H1 (cell line): ENCODE measurements at regions not wholly inside any gene's neighbourhood (a gene's known extent, or its start where the extent isn't known, plus 50 kb on each side); places are given as distances from the start of the nearest gene placed in this dataset.

Experiments used
- CTCF ChIA-PET: fragments of 300-600 bp; sonication (Branson Sonifier 250); formaldehyde crosslinking; loops from one replicate; lab custom pipeline; 2021; ENCODE audit not compliant: partially characterized antibody; lab: Charles Lee
- POLR2A ChIA-PET: fragments of 300-600 bp; sonication (Branson Sonifier 250); formaldehyde crosslinking; loops from one replicate; lab custom pipeline; 2021; ENCODE audit warnings: inconsistent platforms; ENCODE audit not compliant: partially characterized antibody; lab: Charles Lee
- DNase-seq, 2 experiments: peaks; one replicate each; pipeline versions ENCODE4 v3.0.0 to v3.0.0-alpha.2; 2010 to 2022; ENCODE audit warnings: low spot score in 2 of 2, low read depth in 1 of 2, mixed read lengths in 1 of 2
- FAIRE-seq: peaks from 2 replicates; lab custom pipeline; 2011; peaks lifted over from hg19 to GRCh38; lab: Jason Lieb, UNC
- H2AFZ ChIP-seq: 2 replicates; pipeline ENCODE4 v1.8.1; 2012; ENCODE audit warnings: low read length, inconsistent platforms
- H2AK5ac ChIP-seq: 2 replicates; pipeline ENCODE4 v1.6.1; 2013; ENCODE audit warnings: low read depth, low read length
- H2BK120ac ChIP-seq: replicated peaks from 2 replicates; pipeline ENCODE3; 2013; ENCODE audit warnings: low read depth, low read length, inconsistent platforms
- H2BK12ac ChIP-seq: 2 replicates; pipeline ENCODE4 v1.6.1; 2013; ENCODE audit warnings: low read depth, low read length
- H2BK15ac ChIP-seq: 2 replicates; pipeline ENCODE4 v1.6.1; 2013; ENCODE audit warnings: low read length
- H2BK20ac ChIP-seq: 2 replicates; pipeline ENCODE4 v1.6.1; 2013; ENCODE audit warnings: low read length
- H2BK5ac ChIP-seq: 2 replicates; pipeline ENCODE4 v1.6.1; 2013; ENCODE audit warnings: low read depth, low read length
- H3K14ac ChIP-seq: 2 replicates; pipeline ENCODE4 v1.6.1; 2013; ENCODE audit warnings: inconsistent platforms; ENCODE audit not compliant: insufficient read length
- H3K18ac ChIP-seq: 2 replicates; pipeline ENCODE4 v1.6.1; 2013; ENCODE audit warnings: low read length; ENCODE audit errors: extremely low read depth
- H3K23ac ChIP-seq: 2 replicates; pipeline ENCODE4 v1.6.1; 2013; ENCODE audit warnings: inconsistent platforms; ENCODE audit not compliant: insufficient read length
- H3K23me2 ChIP-seq: 2 replicates; pipeline ENCODE4 v1.6.1; 2013; ENCODE audit warnings: low read depth, low read length
- H3K27ac ChIP-seq: 2 replicates; pipeline ENCODE4 v1.6.1; 2011; ENCODE audit warnings: low read depth, low read length, inconsistent platforms
- H3K27me3 ChIP-seq, 4 experiments: replicated peaks in 1 of 4; 1 replicate in 1 of 4; 2 replicates in 3 of 4; pipeline versions ENCODE4 v1.6.1 to v1.8.1; 2011 to 2013; ENCODE audit warnings: low read length in 3 of 4, mild to moderate bottlenecking in 3 of 4, inconsistent platforms in 2 of 4, mixed read lengths in 2 of 4, moderate library complexity in 1 of 4; ENCODE audit not compliant: control insufficient read depth in 3 of 4, insufficient read depth in 3 of 4; ENCODE audit errors: extremely low read depth in 1 of 4
- H3K36me3 ChIP-seq, 4 experiments: 2 replicates each; pipeline versions ENCODE4 v1.6.1 to v1.8.1; 2011 to 2013; ENCODE audit warnings: mild to moderate bottlenecking in 4 of 4, low read length in 3 of 4, moderate library complexity in 2 of 4, control low read depth in 1 of 4, inconsistent platforms in 1 of 4; ENCODE audit not compliant: insufficient read depth in 4 of 4, control insufficient read depth in 2 of 4
- H3K4ac ChIP-seq: replicated peaks from 2 replicates; pipeline ENCODE3; 2013; ENCODE audit warnings: low read length, low read depth, mixed read lengths, inconsistent platforms; ENCODE audit not compliant: insufficient read length
- H3K4me1 ChIP-seq, 4 experiments: replicated peaks in 1 of 4; 1 replicate in 1 of 4; 2 replicates in 3 of 4; pipeline versions ENCODE4 v1.6.1 to v1.8.1; 2011 to 2013; ENCODE audit warnings: low read length in 3 of 4, inconsistent platforms in 2 of 4, mixed read lengths in 1 of 4; ENCODE audit not compliant: insufficient read depth in 4 of 4, control insufficient read depth in 3 of 4
- H3K4me2 ChIP-seq, 2 experiments: 2 replicates each; pipeline versions ENCODE4 v1.6.1 to v1.8.1; 2011 to 2013; ENCODE audit warnings: low read depth in 2 of 2, low read length in 2 of 2, control low read depth in 1 of 2, inconsistent platforms in 1 of 2, mild to moderate bottlenecking in 1 of 2; ENCODE audit not compliant: insufficient read depth in 1 of 2
- H3K4me3 ChIP-seq, 4 experiments: fragments of 200-600, 300-600 bp in 1 of 4; sonication (generic), shearing (Covaris generic), sonication (Bioruptor Twin) in 1 of 4; 2 replicates each; pipeline versions ENCODE4 v1.5.1 to v1.8.1; 2011 to 2016; ENCODE audit warnings: low read length in 4 of 4, low read depth in 3 of 4, control low read depth in 2 of 4, inconsistent platforms in 2 of 4, mild to moderate bottlenecking in 2 of 4, mixed read lengths in 1 of 4, moderate library complexity in 1 of 4; ENCODE audit not compliant: insufficient read depth in 2 of 4; ENCODE audit errors: extremely low read depth in 1 of 4
- H3K56ac ChIP-seq: replicated peaks from 2 replicates; pipeline ENCODE3; 2013; ENCODE audit warnings: low read depth, mild to moderate bottlenecking, mixed read lengths, low read length, inconsistent platforms; ENCODE audit not compliant: insufficient read length
- H3K79me1 ChIP-seq: 2 replicates; pipeline ENCODE4 v1.6.1; 2013; ENCODE audit warnings: low read depth, low read length, control low read depth
- H3K79me2 ChIP-seq, 2 experiments: 2 replicates each; pipeline versions ENCODE4 v1.6.1 to v1.8.1; 2012 to 2013; ENCODE audit warnings: low read length in 2 of 2, mild to moderate bottlenecking in 2 of 2, inconsistent platforms in 1 of 2; ENCODE audit not compliant: insufficient read depth in 2 of 2, control insufficient read depth in 1 of 2
- H3K9ac ChIP-seq, 4 experiments: replicated peaks in 1 of 4; 1 replicate in 1 of 4; 2 replicates in 3 of 4; pipeline versions ENCODE4 v1.6.1 to v1.8.1; 2011 to 2013; ENCODE audit warnings: low read depth in 3 of 4, low read length in 3 of 4, control low read depth in 2 of 4, mild to moderate bottlenecking in 2 of 4, moderate library complexity in 2 of 4, inconsistent platforms in 1 of 4; ENCODE audit errors: extremely low read depth in 1 of 4
- H3K9me3 ChIP-seq, 2 experiments: 2 replicates each; pipeline versions ENCODE4 v1.6.1 to v1.8.1; 2012 to 2013; ENCODE audit warnings: mild to moderate bottlenecking in 2 of 2, moderate library complexity in 2 of 2, control low read depth in 1 of 2, inconsistent platforms in 1 of 2, low read depth in 1 of 2, low read length in 1 of 2, mixed read lengths in 1 of 2; ENCODE audit not compliant: insufficient read depth in 2 of 2
- H4K20me1 ChIP-seq, 2 experiments: replicated peaks in 1 of 2; 2 replicates each; pipeline versions ENCODE3 to v1.8.1; 2011 to 2013; ENCODE audit warnings: inconsistent platforms in 2 of 2, low read length in 2 of 2, mild to moderate bottlenecking in 1 of 2; ENCODE audit not compliant: insufficient read depth in 2 of 2, control insufficient read depth in 1 of 2
- H4K5ac ChIP-seq: 2 replicates; pipeline ENCODE4 v1.6.1; 2013; ENCODE audit warnings: low read length, low read depth, mixed read lengths, inconsistent platforms; ENCODE audit not compliant: insufficient read length
- H4K8ac ChIP-seq: 2 replicates; pipeline ENCODE4 v1.8.0; 2013; ENCODE audit warnings: mild to moderate bottlenecking, moderate library complexity, low read length, inconsistent platforms; ENCODE audit not compliant: insufficient read depth; ENCODE audit errors: extremely low read depth
- H4K91ac ChIP-seq: replicated peaks from 2 replicates; pipeline ENCODE3; 2013; ENCODE audit warnings: low read length, mixed read lengths, inconsistent platforms; ENCODE audit not compliant: insufficient read length
- CBX8 ChIP-seq: fragments of 300-800, 300-1000 bp; sonication (generic); IDR thresholded peaks from 2 replicates; pipeline ENCODE4 v1.7.1; 2016; ENCODE audit warnings: low read depth, low read length, borderline replicate concordance
- CEBPB ChIP-seq: IDR thresholded peaks from 2 replicates; pipeline ENCODE4 v1.6.1; 2012; ENCODE audit warnings: low read depth, low read length
- EP300 ChIP-seq, 2 experiments: IDR thresholded peaks; 1 replicate in 1 of 2; 2 replicates in 1 of 2; pipeline ENCODE4 v1.6.1; 2011 to 2012; ENCODE audit warnings: low read depth in 2 of 2, low read length in 2 of 2, mild to moderate bottlenecking in 2 of 2, borderline replicate concordance in 1 of 2, inconsistent platforms in 1 of 2, moderate library complexity in 1 of 2
- GABPA ChIP-seq: IDR thresholded peaks from 2 replicates; pipeline ENCODE4 v1.6.1; 2011; ENCODE audit warnings: mild to moderate bottlenecking, low read length, moderate library complexity, borderline replicate concordance; ENCODE audit not compliant: insufficient read depth
- GTF2F1 ChIP-seq: IDR thresholded peaks from 2 replicates; pipeline ENCODE4 v1.6.1; 2012; ENCODE audit warnings: low read depth, low read length, improper control_type of control experiment, borderline replicate concordance
- POU5F1 ChIP-seq: IDR thresholded peaks from 2 replicates; pipeline ENCODE4 v1.6.1; 2011; ENCODE audit warnings: low read depth, mild to moderate bottlenecking, low read length, moderate library complexity
- RNF2 ChIP-seq: fragments of 200-900, 300-1000 bp; sonication (generic); IDR thresholded peaks from 2 replicates; pipeline ENCODE4 v1.7.1; 2016; ENCODE audit warnings: borderline replicate concordance, low read depth, mild to moderate bottlenecking, antibody characterized with exemption, low read length; ENCODE audit not compliant: poor library complexity, severe bottlenecking; ENCODE audit errors: missing control alignments
- SP4 ChIP-seq: IDR thresholded peaks from 2 replicates; pipeline ENCODE4 v1.6.1; 2012; ENCODE audit warnings: low read length, inconsistent platforms
- WGBS, 2 experiments: shearing (Covaris generic) in 1 of 2; methylation state at CpG; one replicate each; pipeline versions ENCODE4 v1.1.6 to v1.1.7; 2013 to 2015; ENCODE audit warnings: low lambda C conversion rate in 2 of 2, mixed read lengths in 2 of 2, inconsistent platforms in 1 of 2, low coverage in 1 of 2, missing lambda C conversion rate in 1 of 2; ENCODE audit not compliant: insufficient replicate concordance in 2 of 2, insufficient coverage in 1 of 2, insufficient read length in 1 of 2; ENCODE audit errors: extremely low coverage in 1 of 2, missing lambda C conversion rate in 1 of 2; 5-methylcytosine and 5-hydroxymethylcytosine counted together

- no peak overlapping the region for H4K91ac ChIP-seq
- H2BK12ac ChIP-seq: no peak overlapping the region
- H3K79me2 ChIP-seq: no peaks in the 10 kb centered on the region
- H4K5ac ChIP-seq: no peak overlapping the region
- H2BK20ac ChIP-seq: no peak overlapping the region
- no peaks in the 10 kb centered on the region for H3K36me3 ChIP-seq
- WGBS, 2 experiments: 87% methylated on average over 3 of the region's 3 CpGs; no CpG with 5 or more reads in 1 of the 2 experiments
- no peaks in the 10 kb centered on the region for H3K27me3 ChIP-seq
- no peaks in the 10 kb centered on the region for H3K4me1 ChIP-seq
- ChIA-PET CTCF (interaction anchor here (0.6 to 0.7 kb wide), 2 partner anchors 318 to 1448 kb away, joined by 3 read pairs; no protein-coding TSS in a partner anchor), POLR2A (no interaction called here)
- H3K23me2 ChIP-seq: no peaks in the 10 kb centered on the region
- H2BK15ac ChIP-seq: no peak overlapping the region
- no peak overlapping the region for H3K4me3 ChIP-seq
- no peak overlapping the region for H3K27ac ChIP-seq
- FAIRE-seq (no peak), DNase-seq (no peak)
- no peak overlapping the region for H3K23ac ChIP-seq
- H4K8ac ChIP-seq: no peak overlapping the region
- no peak overlapping the region for H2AFZ ChIP-seq
- H3K79me1 ChIP-seq: no peaks in the 10 kb centered on the region
- H3K56ac ChIP-seq: no peak overlapping the region
- H2BK120ac ChIP-seq: no peak overlapping the region
- H3K9me3 ChIP-seq: no peaks in the 10 kb centered on the region
- no peak overlapping the region for H3K14ac ChIP-seq
- H2AK5ac ChIP-seq: no peak overlapping the region
- no peak overlapping the region for H3K4me2 ChIP-seq
- H3K18ac ChIP-seq: no peak overlapping the region
- H3K4ac ChIP-seq: no peak overlapping the region
- H3K9ac ChIP-seq: no peak overlapping the region
- TF ChIP-seq EP300 (IDR thresholded peaks at IDR 0.05; ENCODE audit: borderline replicate concordance in 1 of 2, low read depth in 2 of 2, low read length in 2 of 2) (no peak), RNF2 (no peak), CEBPB (no peak), SP4 (no peak), GABPA (no peak), GTF2F1 (no peak), POU5F1 (no peak), CBX8 (no peak)
- TF ChIP-seq, all 59 proteins: peak for 0
- H4K20me1 ChIP-seq: no peaks in the 10 kb centered on the region
- no peak overlapping the region for H2BK5ac ChIP-seq
Observed at GRCh38 chr12:91657032-91657431, 474.4 kb upstream of the DCN start.
